ENCODE measurements at regions not wholly inside any gene's neighbourhood (a gene's known extent, or its start where the extent isn't known, plus 50 kb on each side); places are given as distances from the start of the nearest gene placed in this dataset.
"Not testable (repeated sequence)": the region's sequence is repeated elsewhere in the genome, so short reads cannot be mapped to it uniquely, and the experiment has no call there.

DNA sequence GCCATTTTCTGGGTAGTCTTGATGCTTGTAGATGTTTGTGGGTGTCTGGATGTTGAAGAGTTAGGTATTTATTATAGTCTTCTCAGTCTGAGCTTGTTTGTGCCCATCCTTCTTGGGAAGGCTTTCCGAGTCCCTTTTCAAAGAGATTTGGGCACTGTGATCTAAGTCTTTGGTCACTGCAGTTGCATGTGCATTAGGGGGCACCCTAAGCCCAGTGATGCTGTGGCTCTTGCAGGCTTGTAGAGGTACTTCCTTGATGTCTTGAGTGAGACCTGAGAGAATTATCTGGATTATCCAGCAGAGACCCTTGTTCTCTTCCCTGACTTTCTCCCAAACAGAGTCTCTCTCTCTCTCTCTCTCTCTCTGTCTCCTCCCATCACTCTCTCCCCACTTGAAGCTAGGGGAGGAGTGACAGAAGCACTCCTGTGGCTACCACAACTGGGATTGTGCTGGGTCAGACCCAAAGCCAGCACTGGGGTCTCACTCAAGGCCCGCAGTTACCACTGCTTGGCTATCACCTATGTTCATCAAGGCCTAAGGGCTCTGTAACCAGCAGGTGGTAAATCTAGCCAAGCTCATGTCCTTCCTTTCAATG lies 68.5 kb downstream of the TMCO5A start:
- DNase-seq: no peak

DNA sequence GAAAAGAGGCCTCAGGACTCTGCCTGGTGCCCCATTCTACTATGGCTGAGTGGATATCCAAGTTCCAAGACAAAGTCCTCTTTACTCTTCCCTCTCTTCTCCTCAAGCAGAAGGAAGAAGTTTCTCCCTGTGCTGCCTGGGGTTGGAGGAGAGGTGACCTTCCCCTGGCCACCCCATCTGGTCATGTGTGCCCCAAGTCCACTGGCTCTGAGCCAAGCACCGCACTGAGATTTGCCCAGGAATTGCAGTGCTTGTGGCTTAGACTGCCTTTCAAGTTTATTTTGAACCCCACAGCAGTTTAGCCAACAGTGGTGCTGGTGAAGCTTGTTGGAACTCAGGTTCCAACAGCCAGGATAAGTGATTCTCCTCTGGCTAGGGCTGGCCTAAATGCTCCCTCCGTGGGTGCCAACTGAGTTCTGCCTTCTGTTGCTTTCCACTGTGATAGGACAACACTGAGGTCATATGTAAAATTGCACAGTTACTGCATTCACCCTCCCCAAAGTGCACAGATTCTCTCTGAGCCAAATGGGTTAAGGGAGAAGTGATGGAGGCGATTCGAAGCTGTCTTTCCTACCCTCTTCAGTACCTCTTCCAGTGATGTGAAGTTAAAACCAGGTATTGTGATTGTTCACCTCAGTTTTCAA lies 69.9 kb downstream of the TMCO5A start:
- DNase-seq: no peak

- DNase-seq: no peak
Measured at GRCh38 chr15:38005953-38006808, 71.7 kb downstream of the TMCO5A start.

- no peak for DNase-seq
Measured at GRCh38 chr15:38010395-38010794, 76.0 kb downstream of the TMCO5A start.

- DNase-seq: no peak
Measured at GRCh38 chr15:38012894-38013293, 78.5 kb downstream of the TMCO5A start.

DNA sequence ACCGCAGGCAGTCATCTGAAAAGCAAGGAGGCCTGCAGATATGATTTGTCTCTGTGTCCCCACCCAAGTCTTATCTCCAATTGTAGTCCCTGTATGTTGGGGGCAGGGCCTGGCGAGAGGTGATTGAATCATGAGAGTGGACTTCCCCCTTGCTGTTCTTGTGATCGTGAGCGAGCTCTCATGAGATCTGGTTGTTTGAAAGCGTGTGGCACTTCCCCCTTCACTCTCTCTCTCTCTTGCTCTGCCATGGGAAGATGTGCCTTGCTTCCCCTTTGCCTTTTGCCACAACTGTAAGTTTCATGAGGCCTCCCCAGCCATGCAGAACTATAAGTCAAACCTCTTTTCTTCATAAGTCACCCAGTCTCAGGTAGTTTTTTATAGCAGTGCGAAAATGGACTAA lies 83.3 kb downstream of the TMCO5A start:
- no peak for DNase-seq

- DNase-seq: no peak
Measured at GRCh38 chr15:38019066-38019465, 84.6 kb downstream of the TMCO5A start.

GRCh38 chr15:38021259-38021658 lies 86.8 kb downstream of the TMCO5A start:
- DNase-seq: no peak

DNA sequence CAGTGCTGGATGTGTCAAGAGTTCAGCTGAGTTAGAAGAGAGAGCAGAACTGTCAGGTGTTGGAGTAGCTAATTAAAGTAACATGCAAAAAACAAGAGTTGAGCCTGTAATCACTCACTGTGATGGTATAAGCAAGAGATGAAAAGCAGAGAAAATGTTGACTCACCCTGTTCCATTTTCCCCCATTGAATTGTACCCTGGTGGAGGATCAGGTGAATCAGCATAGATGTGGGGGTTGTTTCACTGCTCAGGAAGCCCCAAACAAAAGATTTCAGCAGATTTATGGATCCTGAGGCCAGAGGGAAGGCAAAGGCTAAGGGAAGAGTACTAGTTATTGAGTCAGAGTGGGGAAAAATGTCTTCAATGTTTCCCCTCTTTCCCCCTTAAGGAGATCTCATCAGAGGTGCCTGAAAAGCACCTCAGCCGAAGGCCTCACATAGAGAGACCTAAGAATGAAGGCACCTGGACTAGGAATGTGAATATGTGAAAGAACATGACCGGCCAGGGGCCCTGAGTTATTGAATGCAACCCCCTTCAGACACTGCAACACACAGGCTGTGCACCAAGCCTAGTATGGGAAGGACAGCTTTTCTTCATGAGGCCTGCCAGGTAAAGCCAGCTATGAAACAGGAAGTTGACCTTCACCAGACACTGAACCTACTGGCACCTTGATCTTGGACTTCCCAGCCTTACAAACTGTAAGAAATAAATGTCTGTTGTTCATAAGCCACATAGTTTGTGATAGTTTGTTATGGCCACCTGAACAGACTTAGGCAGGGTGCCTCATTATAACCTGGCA lies 90.1 kb downstream of the TMCO5A start:
- DNase-seq: no peak

GRCh38 chr15:38025656-38026055 lies 91.2 kb downstream of the TMCO5A start:
- DNase-seq: not testable (repeated sequence)

GRCh38 chr15:38028869-38029268 lies 94.4 kb downstream of the TMCO5A start:
- no peak for DNase-seq

DNA sequence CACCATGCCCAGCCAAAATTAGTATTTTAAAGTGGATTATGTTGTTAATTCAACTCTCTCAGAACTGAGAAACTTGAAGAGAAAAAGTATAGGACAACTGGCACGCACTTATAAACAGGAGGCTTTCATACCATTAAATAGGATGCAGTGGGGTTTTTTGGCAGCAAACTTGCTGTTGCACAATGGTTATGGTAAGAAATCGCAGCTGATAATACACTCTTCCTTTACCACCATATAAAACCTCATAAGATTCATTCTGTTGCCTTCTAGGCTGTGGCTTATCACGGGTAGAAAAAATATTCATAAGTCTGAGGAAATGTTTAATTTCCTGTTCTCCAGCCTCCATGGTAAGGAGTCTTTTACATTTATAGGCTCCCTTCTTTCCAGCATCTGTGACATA lies 95.3 kb downstream of the TMCO5A start:
- DNase-seq: no peak

DNA sequence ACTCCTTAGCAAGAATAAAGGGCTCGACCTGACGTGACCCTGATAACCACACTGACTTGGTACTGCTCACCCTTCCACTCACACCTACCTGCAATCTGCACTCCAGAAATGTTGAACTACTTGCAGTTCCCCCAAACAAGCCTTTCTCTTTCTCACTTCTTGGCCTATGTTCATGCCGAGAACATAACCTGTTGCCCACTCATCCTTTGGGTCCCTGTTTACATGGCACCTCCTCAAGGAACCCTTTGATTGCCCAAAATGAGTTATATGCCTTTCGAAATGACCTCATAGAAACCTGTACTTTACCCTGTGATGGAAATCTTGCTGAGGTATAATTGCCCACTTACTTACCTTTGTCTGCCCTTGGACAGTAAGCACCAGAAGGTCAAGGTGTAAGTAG lies 96.2 kb downstream of the TMCO5A start:
- DNase-seq: no peak

GRCh38 chr15:38035701-38036100 lies 101.3 kb downstream of the TMCO5A start:
- DNase-seq: no peak

DNA sequence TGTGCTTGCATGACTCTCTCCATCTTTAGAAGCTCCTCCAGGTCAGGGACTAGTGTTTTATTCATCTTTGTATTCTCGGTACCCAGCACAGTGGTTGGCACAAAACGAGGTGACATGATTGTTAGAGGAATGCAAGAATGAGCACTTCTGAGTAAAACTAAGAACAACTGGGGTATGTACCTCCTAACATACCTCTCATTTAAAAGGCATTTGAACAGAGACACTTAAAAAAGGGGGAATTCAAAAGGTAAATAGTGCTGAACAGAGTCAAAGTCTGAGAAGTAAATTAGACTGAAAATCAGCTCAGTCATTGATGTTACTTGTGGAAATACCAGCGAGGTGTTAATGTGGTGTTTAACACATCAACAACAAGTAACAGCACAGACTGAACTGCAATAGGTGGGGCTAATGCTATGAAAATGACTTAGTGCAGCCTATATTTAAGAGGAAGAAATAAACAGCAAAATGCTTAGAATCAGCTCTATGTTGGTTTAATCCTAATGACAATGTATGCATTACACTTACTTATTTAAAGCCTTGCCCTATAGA lies 102.4 kb downstream of the TMCO5A start:
- DNase-seq: no peak

DNA sequence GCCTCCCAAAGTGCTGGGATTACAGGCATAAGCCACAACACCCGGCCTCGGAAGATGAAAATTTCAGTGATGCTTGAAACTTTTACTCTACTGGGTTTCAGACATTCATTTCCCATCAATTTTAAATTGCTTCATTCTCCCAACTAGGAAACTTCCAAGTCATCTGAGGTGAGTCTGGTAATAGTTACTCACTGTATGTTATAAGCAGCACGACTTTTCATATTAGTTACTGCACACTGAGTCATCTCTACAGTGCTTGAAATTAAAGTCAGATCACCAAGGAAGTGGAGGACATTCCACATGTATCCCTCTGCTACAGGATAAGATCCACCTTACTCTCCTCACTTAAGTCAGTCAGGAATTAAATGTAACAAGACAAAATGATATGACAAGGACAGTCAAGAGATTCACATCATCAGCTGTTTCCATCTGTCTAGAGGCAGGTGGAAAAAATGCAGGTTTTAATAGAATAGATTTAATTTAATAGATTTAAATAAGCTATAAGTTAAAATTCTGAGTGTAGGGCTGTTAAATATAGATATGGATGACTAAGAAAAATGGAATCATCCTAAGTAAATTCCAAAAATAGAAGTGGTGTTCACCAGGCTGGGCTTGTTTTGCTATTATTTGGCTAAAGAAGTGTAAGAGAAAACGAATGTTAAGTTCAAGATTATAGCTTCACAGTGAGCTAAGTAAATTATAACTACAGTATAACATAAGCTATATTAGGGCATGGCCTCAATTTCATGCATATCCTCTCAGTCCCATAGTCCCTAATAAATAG lies 104.4 kb downstream of the TMCO5A start:
- no peak for DNase-seq

DNA sequence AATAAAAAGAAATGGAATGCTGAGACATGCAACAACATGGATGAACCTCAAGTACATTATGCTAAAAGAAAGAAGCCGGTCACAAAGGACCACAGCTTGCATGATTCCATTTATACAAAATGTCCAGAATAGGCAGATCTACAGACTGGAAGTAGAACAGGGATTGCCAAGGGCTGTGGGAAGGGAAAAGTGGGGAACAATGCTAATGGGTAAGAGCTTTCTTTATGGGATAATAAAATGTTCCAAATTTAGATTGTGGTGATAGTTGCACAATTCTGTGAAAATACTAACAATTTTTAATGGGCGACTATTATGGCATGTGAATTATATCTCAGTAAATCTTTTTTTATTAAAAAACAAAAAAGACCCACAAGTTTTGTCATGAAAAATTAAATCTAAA lies 106.2 kb downstream of the TMCO5A start:
- DNase-seq: no peak

DNA sequence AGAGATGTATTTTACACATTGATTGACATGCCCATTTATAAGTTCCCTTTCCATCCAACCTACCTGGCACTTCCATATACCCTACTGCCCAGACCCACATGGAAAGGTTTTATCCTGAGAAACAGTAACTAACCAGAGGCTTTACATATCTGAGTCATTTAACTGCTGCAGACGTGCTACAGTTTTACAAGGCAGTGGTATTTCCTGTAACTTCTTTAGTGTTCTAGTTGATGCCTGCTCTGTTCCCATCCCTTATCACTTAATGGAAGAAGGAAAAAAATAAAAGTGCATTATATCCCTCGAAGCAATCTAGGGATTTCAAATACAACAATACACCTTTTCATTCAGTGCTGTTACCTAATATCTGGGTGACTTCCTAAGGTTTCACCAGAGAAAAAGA lies 107.1 kb downstream of the TMCO5A start:
- DNase-seq: no peak

DNA sequence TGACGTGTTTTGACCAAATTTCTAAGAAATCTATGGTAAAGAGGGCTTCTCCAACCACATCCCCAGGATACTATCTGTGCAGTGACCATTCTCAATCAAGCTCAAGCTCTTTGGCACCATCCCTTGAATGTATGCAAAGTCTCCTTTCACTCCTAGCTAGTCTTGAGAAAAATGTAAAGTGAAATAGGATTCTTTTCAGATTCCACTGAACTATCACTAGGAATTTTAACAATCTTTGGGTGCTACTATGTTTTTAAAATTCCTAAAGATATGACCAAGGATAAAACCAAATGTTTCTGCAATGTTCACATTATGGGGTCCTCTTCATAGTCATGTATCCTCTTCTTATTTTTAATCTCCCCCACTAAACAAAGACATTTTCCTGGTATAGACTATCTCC lies 107.8 kb downstream of the TMCO5A start:
- DNase-seq: no peak

DNA sequence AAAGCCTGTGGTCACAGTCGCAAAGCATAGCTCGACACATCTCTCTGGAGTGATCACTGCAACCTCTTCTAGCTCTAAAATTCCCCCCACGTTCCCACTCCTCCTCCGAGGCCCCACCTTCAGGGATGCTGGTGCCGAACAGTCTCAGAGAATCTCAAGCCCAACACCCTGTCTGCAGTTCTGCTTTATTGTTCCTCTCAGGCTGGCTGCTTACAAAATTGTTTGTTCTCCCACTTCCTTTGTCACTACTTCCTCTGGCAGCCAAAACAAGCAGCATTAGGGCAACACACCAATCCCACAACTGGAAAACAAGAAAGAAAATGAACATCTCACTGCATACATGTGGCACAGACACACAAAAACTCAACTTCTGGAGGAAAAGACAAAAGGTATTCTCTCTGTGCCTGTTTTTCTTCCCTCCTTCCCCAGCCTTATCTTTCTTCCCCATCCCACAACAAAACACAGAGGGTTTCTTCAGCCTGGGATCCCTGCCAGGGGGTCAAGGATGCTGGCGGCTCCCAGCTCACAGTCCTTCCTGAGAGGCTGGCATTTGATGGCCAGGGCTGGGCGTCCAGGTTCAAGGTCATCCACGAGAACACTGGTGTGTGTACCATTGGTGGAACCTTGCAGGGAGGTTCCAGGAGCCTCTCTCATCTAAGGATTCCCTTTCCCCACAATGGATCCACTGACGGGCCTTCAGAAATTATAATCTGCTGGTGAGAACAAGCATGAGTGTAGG lies 108.4 kb downstream of the TMCO5A start:
- DNase-seq: no peak

DNA sequence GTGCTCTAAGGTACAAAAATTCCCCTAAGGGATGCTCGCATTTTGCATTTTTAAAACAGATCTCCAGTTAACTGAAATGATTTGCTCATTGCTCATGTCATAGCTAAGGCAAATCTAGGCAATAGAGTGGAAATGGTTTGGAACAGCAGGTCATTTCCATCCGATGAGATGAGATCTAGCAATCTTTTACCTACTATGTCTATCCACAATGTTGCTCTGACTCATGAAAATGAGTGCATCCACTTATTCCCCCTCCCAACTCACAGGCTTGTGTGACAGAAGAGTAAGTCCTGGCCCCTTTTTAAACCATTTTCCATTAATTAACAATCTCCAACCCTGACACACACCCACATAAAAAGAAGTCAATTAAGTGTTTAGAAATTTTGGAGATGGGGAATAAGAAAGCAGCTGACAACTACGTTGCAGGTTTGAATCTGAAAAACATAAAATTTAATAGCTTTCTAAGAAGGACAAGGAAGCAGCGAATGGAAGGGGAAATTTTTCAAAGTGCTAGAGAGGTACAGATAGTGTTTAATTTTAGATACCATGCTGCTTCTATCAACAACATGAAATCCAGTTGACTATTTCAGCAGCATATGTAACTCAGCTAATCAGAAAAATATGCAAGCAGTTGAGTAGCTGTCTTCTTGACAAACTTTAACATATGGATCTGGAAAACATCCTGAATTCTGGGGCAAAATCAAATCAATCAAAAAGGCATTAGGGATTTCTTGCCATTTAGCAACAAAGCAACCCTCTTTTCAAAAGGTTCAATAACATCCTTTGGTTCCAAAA lies 112.0 kb downstream of the TMCO5A start:
- no peak for DNase-seq

All from NCI-H1417 treated with DMSO at 0.1 percent for 48 hours (cell line).